GM21367 (cell line): ENCODE measurements at regions not wholly inside any gene's neighbourhood (a gene's known extent, or its start where the extent isn't known, plus 50 kb on each side); places are given as distances from the start of the nearest gene placed in this dataset.
"Not testable (repeated sequence)": the region's sequence is repeated elsewhere in the genome, so short reads cannot be mapped to it uniquely, and the experiment has no call there.

Source experiments
- ATAC-seq: cut with Tn5 transposase; IDR thresholded peaks from one replicate; pipeline ENCODE4 v1.9.1; 2021; ENCODE audit not compliant: unreplicated experiment

DNA sequence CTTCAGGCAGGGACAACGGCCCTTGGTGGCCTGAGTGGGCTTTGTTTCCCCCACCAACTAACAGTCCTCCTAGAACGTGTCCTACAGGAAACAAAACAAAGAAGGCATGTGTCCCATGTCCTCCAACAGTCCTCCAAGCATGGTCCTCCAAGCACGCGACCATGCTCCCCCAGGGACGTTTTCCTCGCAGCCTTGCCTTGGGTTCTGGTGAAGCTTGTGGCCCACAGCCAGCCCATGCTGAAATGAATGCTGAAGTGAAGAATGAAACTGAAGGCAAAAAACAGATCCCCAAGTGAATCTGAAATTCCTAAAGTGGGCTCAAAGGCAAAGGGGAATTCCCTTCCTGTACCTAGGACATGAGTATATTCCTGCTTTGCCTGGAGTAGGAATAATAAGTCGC, 176.6 kb downstream of the JCAD start:
- ATAC-seq: no peak

DNA sequence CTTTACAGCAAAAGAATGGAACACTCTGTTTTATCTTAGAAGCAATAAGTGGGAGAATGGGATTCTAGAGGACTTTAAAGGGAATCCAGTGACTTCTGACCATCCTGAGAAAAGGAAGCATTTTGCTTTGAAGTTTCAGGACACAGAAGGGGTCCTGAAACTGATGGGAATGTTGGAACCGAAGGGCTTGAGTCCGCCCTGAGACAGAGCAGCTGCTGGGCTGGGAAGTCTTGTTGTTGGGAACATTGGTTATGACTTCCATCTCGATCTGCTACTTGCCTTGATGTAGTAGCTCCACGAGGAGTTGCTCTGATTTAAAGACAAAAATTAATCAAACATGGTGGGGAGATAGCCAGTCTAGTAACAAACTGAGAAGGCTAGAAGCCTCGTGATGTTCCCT, 177.6 kb downstream of the JCAD start:
- ATAC-seq: no peak

DNA sequence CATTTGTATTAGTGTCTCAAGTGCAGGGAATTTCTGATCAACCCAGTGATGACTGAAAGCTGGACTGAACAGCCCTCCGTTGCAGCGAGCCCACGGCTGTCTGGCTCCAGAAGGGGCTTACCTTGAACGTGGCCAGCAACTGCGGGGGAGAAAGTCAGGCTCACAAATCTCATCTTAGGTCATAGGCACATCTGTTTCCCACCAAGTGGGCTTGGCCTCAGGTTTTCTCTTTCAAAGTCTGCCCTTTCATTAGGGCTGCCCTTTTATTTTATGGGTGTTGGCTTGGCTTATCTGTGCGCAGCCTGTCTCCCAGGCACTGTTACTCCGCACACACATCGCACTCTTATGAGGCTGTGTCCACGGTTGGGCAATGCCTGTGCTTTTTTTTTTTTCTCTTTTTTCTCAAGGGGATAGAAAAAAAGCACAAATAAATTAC, 178.0 kb downstream of the JCAD start:
- no peak for ATAC-seq

DNA sequence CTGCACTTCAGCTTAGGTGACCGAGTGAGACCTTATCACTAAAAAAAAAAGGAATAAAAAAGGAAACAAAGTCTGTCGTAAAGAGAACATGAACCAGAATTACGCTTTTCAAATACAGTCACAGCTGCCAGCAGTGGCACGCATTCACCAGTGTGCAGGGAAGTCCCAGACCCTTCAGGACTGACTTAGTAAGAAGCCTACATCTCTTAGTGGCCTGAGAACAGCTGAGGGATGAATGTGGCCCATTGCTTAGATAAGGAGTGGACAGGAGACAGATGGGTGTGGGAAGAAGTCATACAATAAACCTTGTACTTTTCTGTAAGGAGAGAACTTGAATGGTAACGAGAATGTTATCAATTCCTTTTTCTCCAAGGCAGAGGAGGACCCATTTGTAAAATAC, 178.5 kb downstream of the JCAD start:
- ATAC-seq: no peak

DNA sequence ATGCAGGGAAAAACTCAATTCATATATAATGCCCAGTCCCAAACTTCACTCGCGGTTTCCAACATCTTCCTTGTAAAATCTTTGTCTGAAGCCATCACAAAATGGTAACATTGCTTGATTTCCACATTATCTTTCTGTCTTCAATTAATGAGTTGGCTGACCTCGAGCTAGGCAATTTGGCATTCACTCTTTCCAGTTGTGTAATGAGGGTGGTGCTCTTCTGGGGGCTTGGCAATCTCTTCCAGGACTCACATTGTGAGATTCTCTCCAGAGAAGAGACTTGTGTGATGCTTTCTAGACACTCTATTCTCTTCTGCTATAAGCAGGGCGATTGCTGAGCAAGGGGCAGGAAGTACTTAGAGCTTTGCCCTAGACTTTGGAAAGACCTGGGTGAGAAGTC, 179.5 kb downstream of the JCAD start:
- ATAC-seq: no peak

DNA sequence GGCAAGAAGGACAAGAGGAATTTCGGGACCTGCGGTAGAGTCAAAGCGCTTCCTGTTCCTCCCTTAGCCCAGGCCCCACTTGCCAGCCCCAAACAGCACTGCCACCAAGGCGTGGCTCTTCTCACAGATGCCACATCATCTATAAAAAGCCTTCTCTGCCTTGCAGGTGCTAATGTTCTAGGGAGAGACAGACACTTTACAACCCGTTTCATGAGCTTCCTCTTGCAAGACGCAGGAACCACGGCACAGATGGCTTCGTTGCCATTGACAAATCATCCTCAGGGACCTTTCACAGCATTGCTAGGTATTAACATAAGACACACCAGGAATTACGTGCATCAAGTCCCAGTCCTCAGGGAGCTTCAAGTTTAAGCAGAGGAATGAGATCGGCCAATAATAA, 180.9 kb downstream of the JCAD start:
- ATAC-seq: no peak

DNA sequence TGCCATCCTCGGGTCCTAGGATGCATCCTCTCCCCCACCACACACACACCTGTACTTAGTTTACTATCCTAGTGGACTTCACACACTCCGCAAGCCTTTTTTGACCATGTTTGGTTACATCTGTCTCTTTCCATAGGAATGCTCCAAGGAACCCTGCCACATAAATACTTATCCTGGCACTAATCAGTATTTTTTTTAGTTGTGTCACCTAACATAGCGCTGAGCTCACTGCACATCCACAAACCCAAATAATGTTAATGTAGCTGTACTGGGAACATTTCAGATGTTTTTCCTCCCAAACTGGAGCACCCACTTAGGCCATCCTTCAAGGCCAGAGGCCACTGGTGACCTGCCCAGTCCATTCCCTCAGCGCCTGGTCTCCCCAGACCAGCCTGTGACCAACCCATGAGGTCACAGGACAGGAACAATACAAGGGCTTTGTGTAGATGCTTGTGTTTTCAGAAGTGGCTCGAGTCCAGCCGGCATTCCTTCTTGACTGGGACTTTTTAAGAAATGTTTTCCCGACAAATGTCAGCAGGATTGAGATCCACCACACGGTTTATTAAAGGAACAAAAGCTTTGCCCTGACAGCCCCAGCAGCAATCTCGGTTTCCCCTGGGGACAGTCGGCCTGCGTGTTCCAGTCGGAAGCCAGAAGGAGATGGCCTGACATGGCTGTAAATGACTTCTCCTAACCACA, 181.4 kb downstream of the JCAD start:
- no peak for ATAC-seq

DNA sequence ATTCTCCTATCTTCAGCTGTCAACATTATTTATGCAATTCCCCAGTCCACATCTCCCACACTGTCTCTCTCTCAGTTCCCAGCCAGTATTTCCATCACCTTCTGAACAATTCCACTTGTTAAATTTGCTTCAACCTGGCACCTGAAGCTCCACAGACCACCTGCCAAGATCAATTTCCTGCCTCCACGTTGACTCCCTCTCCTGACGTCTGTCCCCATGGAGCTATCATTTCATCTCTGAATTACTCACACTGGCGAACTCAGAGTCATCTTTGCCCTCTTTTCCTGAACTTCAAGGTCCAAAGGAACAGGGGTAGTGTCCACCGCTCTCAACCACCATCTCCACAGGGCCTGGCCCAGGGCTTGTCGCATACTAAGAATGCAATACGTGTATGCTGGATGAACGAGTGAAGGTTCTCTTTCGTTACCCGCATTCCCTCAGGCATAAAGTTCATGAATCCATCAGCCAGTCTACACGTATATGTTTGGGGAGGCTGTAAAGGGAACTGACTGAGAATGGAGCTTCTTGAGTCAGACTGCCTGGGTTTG, 183.3 kb downstream of the JCAD start:
- ATAC-seq: no peak

DNA sequence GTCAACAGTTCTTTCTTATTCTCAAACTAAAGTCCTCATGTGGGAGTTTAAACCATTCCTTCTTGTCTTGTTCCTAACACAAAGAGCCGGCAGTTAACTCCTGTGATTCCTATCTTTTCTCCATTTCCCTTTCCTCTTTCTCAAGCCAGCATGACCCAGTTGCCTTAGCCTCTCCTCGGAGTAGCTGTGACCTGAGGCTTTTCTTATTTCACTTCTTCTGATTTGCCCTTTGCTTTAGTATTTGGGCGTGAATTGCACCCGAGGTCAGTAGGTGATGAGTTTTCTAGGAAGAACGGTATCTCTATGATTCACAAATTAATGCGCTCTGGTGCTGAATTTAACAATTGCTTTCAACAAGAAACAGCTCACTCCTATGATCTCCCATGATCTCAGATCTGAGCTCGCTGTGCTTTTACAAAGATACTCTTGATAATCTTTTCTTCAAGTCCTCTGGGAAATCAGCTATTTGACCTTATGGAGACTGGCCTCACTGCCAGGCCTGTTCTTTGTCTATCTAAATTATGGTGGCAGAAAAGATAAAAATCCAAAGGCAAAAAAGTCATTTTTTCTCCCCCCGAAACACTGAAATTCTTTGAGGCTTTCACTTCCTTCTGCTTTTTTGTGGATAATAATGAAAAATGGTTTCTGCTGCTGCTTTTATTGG, 184.6 kb downstream of the JCAD start:
- ATAC-seq: no peak

DNA sequence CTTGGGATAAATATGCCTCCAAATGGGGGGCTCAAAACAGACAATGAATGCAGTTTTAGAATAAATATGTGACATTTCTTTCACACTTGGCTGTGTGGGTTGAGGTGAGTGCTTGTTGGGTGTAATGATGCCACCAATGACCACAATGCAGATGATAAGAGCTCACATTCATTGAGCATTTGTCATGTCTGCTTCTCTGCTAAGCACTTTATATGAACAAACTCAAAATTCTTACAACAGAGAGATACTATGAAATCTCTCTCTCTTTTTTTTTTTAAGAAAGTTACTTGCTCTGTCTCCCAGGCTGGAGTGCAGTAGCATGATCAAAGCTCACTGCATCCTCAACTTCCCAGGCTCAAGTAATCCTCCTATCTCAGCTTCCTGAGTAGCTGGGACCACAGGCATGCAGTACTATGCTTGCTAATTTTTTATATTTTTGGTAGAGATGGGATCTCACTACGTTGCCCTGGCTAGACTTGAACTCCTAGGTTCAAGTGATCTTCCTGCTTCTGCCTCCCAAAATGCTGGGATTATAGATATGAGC, 185.4 kb downstream of the JCAD start:
- no peak for ATAC-seq

DNA sequence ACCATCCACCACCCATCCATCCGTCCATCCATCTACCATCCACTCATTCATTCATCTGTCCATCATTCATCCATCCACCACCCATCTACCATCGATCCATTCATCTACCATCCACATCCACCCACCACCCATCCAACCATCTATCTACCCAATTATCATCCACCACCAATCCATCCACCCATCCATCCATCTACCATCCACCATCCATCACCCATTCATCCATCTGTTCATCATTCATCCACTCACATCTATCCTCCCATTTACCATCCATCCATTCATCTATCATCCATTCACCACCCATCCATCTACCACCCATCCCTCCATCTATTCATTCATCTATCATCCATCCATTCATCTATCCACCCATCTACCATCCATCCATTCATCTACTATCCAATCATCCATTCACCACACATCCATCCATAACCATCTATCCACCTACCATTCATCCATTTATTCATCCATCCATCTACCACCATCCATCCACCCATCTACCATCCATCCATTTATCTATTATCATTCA, 188.8 kb downstream of the JCAD start:
- ATAC-seq: no peak

DNA sequence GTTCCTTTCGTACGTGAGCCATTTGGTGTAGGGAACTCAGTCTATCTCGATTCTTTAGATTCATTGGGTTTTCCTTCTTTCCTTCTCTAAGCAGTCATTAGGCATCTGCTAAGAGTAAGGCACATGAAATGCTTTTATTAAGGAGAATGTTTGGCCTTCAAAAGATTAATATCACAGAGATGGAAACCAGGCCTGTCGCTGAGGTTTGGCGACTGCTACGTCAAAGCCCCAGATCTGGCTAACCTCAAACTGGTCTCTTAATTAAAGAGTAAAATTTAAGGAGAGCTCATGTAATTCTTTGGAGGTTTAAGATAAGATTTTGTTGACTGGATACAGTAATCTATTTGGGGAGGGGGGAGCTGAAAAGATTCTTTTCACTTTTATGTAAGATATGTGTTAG, 189.8 kb downstream of the JCAD start:
- ATAC-seq: no peak

DNA sequence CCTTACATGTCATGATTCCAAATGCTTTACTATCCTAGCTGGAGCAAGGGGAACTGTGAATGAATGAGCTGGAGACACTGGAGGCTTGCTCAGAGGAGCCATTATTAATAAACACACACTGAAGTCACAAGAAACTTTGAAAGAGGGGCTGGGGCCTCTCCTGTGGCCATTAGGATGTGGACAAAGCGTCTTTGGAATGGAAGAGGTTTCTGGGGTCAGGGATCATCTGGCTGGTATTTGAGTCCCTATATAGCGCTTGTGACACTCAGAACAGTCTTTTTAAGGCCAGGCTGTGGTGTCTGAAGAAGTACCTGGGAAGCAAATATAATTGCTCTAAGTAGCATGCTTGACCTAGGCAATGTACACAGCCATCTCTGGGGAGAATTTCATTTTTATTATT, 193.0 kb downstream of the JCAD start:
- no peak for ATAC-seq

DNA sequence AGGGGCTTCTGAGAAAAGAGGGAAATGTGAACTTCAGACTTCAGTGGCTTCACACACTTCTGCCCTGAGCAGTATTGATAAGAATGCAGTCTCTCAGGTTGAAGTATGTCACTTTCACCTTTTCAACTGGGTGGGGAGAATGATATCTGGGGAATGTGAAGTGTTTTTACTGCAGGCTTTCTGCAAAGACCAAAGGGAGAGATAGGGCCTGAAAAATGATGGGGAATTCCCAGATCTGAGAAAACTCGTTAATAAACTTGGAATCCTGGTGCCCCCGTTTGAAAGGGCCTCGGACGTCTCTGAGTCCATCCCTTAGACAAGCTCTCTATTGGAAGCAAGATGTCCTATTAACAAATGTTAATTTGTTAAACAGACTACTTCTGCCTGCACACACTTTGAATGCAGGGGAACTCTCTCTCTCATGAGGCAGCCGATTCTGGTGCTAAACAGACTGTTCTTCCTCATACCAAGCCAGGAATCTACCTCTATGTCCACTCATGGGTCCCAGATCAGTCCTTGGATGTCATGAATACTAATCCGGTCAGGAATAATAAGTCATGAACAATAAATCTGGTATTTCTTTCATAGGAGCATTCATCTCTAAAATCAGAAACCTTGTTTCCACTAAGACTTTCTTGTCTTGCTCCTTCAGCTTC, 193.6 kb downstream of the JCAD start:
- ATAC-seq: no peak

DNA sequence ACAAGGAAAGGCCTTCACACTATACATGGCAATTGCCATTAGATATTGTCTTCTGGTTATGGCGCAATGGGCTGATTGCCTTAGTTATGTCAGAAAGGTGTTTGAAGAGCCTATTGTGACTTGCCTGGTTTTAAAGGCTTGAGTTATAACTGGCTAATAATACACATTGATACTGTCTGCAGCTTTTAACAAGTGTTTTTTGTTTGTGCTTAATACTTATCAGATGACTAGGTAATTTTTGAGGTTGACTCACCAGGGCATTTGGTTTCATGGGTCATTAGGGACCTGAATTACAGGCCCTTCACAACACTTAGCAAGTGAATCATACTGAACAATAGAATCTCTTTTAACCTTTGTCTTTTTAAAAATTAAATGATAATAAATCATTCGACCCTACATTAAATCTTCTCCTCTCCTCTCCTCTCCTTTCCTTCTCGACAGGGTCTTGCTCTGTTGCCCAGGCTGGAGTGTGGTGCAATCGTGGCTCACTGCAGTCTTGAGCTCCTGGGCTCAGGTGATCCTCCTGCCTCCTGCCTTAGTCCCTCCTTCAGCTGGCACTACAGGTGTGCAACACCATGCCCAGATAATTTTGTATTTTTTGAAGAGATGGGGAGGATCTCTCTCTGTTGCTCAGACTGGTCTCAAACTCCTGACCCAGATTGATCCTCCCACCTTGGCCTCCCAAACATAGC, 196.3 kb downstream of the JCAD start:
- ATAC-seq: no peak

DNA sequence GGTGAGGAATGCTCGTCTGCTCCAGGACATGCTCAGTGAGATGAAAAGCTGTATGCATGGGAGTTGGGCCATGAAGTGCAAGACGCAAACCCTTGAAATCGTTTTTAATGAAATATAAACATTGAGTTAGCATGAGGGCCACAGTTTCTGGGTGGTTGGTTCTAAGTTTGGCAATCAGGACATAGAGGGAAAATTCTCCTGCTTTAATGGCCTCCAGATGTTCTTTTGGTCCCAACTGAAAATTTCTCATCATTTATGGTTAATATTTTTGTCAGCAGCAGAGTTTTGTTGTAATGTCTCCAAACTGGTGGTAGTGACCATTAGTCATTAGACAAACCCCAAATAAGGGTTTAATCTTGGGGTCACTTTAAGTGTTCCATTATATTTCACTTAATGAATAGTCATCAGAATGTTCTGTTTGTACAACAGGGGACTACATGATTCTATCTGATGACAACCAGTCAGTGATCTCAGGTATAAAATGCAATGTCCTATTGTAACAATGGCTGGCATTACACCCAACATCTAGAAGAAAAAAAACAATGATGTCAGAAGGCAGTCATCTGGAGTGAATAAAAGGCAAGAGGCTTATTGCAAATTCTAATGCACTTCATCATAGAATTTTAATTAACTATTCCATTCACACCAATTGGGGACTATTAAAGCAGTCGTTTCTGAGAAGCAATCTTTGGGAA, 197.4 kb downstream of the JCAD start:
- ATAC-seq: no peak

DNA sequence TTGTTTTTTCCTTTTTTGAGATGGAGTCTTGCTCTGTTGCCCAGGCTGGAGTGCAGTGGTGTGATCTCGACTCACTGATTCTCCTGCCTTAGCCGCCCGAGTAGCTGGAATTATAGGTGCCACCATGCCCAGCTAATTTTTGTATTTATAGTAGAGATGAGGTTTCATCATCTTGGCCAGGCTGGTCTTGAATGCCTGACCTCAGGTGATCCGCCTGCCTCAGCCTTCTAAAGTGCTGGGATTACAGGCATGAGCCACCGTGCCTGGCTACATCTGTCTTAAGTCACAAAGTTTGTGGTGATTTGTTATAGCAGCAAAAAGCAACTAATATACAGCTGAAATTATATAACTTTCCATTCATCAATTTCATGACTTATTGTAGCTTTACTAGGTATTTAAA, 198.2 kb downstream of the JCAD start:
- not testable (repeated sequence) for ATAC-seq

DNA sequence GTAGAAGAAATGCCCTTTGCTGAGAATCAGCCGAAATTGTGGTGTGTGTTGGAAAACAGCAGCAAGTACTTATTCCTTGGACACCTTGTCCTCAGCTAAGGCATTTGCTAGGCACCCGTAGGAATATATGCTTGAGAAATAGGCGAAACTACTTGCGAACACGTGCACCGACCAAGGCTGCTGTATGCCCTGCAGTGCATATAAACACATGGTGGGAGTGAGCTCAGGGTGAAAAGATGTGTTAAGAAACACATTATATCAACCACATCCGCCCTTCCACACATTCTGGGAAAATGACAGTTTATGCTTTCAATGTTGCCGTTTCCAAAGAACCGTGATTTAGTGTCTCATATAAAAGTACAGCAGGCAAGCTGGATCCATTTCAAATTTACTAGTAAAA, 199.2 kb downstream of the JCAD start:
- no peak for ATAC-seq

DNA sequence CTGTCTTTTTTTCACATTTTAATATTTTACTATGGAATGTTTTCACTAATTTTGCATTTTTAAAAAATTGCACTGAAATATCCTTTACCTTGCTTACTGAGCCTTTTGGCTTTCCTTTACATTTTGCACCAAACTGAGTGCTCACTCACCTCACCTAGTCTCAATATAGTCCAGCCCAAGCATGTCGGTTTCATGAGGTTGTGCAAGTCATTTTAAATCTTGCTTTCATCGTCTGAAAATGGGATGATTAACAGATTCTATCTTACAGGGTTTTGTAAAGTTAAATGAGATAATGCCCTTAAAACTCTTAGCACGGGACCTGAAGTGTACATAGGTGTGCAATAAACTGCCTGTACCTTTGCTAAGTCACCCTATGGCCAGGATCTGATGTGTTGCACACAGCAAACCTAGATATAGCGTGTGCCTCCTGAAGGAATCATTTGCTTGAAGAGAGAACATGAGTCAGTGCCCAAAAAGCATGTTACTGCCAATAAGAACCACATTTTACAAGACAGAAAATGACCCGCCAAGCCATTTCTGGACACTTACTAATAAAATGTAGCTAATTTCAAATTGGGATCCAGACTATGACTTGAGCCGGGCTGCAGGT, 199.8 kb downstream of the JCAD start:
- no peak for ATAC-seq

DNA sequence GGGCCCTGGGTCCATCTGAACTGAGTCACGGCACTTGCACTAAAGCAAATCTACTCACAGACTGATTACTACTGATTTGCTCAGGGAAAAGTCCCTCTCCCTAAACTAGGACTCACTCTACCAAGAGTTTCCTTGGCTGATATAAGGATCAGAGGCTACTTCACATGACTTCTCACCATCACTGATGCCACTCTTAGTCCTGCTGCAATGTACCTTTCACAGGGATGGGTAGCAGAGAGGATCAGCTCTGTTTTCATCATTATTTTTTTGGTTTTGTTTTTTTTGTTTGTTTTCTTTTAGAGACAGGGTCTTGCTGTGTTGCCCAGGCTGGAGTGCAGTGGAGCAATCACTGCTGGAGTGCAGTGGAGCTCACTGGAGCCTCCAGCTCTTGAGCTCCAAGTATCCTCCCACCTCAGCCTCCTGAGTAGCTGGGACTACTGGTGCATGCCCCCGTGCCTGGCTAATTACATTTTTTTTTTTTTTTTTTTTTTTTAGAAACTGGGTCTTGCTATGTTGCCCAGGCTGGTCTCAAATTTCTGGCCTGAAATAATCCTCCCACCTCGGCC, 200.6 kb downstream of the JCAD start:
- no peak for ATAC-seq
